Astrocyte (in vitro differentiated cells and primary cell): ENCODE measurements at regions not wholly inside any gene's neighbourhood (a gene's known extent, or its start where the extent isn't known, plus 50 kb on each side); places are given as distances from the start of the nearest gene placed in this dataset.

Experiments used
- DNase-seq: peaks from one replicate; pipeline ENCODE4 v3.0.0-alpha.2; 2010; ENCODE audit warnings: low read depth
- FAIRE-seq: peaks from 2 replicates; lab custom pipeline; 2011; peaks lifted over from hg19 to GRCh38; lab: Jason Lieb, UNC
- H2AFZ ChIP-seq: 2 replicates; pipeline ENCODE4 v1.6.0; 2012; ENCODE audit warnings: low read depth, low read length, inconsistent platforms
- H3K27ac ChIP-seq: 2 replicates; pipeline ENCODE4 v1.5.1; 2011; ENCODE audit warnings: low read depth, low read length, inconsistent platforms
- H3K27me3 ChIP-seq: 2 replicates; pipeline ENCODE4 v1.6.0; 2011; ENCODE audit warnings: low read length, inconsistent platforms; ENCODE audit not compliant: insufficient read depth
- H3K36me3 ChIP-seq: 2 replicates; pipeline ENCODE4 v1.5.1; 2011; ENCODE audit warnings: low read length, inconsistent platforms; ENCODE audit not compliant: insufficient read depth
- H3K4me1 ChIP-seq: 2 replicates; pipeline ENCODE4 v1.5.1; 2011; ENCODE audit warnings: low read length, inconsistent platforms; ENCODE audit not compliant: insufficient read depth
- H3K4me2 ChIP-seq: 2 replicates; pipeline ENCODE4 v1.6.0; 2012; ENCODE audit warnings: low read length, inconsistent platforms
- H3K4me3 ChIP-seq: 2 replicates; pipeline ENCODE4 v1.5.1; 2011; ENCODE audit warnings: low read depth, mild to moderate bottlenecking, low read length, inconsistent platforms; ENCODE audit not compliant: insufficient read depth
- H3K79me2 ChIP-seq: 2 replicates; pipeline ENCODE4 v1.6.0; 2012; ENCODE audit warnings: mild to moderate bottlenecking, low read length, inconsistent platforms; ENCODE audit not compliant: insufficient read depth
- H3K9ac ChIP-seq: 2 replicates; pipeline ENCODE4 v1.6.0; 2012; ENCODE audit warnings: mild to moderate bottlenecking, low read length, inconsistent platforms
- H3K9me3 ChIP-seq: 2 replicates; pipeline ENCODE4 v1.5.1; 2012; ENCODE audit warnings: low read depth, mild to moderate bottlenecking, low read length, inconsistent platforms; ENCODE audit not compliant: insufficient read depth
- H4K20me1 ChIP-seq: 2 replicates; pipeline ENCODE4 v1.6.0; 2012; ENCODE audit warnings: low read length, inconsistent platforms; ENCODE audit not compliant: insufficient read depth
- H3K27ac Mint-ChIP-seq: one replicate; pipeline ENCODE4 v1.8.0; 2021; ENCODE audit warnings: mild to moderate bottlenecking, mixed read lengths; ENCODE audit not compliant: unreplicated experiment
- H3K27me3 Mint-ChIP-seq: one replicate; pipeline ENCODE4 v1.8.0; 2021; ENCODE audit warnings: low read depth, mixed read lengths; ENCODE audit not compliant: unreplicated experiment
- H3K36me3 Mint-ChIP-seq: one replicate; pipeline ENCODE4 v1.8.0; 2021; ENCODE audit warnings: low read depth, mixed read lengths; ENCODE audit not compliant: unreplicated experiment
- H3K4me1 Mint-ChIP-seq: one replicate; pipeline ENCODE4 v1.8.0; 2021; ENCODE audit warnings: low read depth, mixed read lengths; ENCODE audit not compliant: unreplicated experiment
- H3K4me3 Mint-ChIP-seq: one replicate; pipeline ENCODE4 v1.8.0; 2021; ENCODE audit warnings: mild to moderate bottlenecking, moderate library complexity, mixed read lengths; ENCODE audit not compliant: unreplicated experiment
- H3K9me3 Mint-ChIP-seq: one replicate; pipeline ENCODE4 v1.8.0; 2021; ENCODE audit warnings: mild to moderate bottlenecking, mixed read lengths; ENCODE audit not compliant: unreplicated experiment
- EZH2 ChIP-seq: IDR thresholded peaks from 2 replicates; pipeline ENCODE4 v1.6.1; 2012; ENCODE audit warnings: mild to moderate bottlenecking, low read length, inconsistent platforms; ENCODE audit not compliant: insufficient read depth
- TF ChIP-seq, protein P1 (sequence below): IDR thresholded peaks from 2 replicates; pipeline ENCODE4 v1.5.1; 2011; ENCODE audit warnings: low read depth, mild to moderate bottlenecking, inconsistent platforms, low read length, moderate library complexity; ENCODE audit not compliant: insufficient read depth

DNA sequence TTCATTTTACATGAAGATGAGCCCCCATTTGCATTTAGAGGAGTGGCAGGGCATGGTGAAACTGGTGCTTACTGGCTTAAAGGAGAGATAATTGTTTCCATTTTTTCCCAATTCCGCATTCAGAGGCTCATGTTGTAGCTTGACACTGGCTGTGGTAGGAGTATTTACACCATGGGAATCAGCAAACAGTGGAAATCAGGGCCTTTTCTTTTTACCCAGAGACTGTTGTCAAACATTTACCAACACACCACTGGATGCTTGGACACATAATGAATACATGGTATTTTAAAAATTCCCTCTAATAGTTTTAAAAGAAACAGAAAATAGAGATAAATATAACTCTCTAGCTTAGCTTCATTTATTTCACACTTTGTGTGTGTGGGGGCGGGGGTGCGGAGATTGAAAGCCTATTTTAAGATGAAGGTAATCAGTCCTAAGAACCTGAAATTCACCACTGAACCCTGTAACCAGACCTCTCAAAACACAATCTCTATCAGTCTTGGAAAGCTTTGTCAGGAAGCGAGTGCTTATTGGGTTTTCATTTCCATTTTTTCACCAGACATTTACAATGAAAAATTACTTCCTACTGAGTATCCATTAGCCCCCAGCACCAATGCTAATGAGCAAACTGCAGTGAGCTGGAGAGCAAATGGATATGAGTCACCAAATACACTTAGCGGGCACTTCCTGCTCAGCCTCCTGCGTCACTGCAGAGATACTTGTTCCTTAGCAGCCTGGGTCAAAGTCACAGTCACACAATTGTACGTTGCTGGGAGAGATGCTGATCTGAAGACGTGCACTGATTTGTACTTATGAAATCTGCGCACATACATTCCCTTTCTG, 532.0 kb downstream of the BCKDHB start:
- H3K27ac Mint-ChIP-seq, result peak overlapping the region; percentile 88
- peaks cover 17% of the 10 kb centered on the region for H3K4me1 Mint-ChIP-seq
- no peak overlapping the region for H3K4me3 Mint-ChIP-seq

DNA sequence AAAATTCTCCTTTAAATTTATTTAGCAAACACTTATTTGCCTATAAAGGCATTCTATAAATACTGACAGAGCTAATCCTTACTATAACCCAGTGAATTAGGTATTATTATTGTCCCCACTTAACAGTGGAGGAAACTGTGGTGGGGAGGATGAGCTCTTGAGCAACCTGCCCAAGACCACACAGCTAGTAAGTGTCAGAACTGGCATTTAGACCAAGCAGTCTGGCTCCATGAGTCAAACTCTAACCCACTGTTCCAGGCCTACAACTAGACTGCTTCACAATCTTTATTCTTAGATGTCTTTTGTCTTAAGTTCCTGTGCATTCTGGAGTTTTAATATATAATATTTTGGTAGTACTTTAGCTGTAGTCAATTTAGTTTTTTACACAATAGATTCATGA, 530.8 kb downstream of the BCKDHB start:
- H3K27ac Mint-ChIP-seq, result peak overlapping the region; percentile 51
- Histone ChIP-seq H3K9ac (no peak overlapping the region), H3K27ac (peak overlapping the region; percentile 16), H3K9me3 (no peaks in the 10 kb centered on the region), H3K79me2 (no peaks in the 10 kb centered on the region), H3K4me2 (no peak overlapping the region), H3K4me3 (no peak overlapping the region), H3K27me3 (no peaks in the 10 kb centered on the region), H2AFZ (no peak overlapping the region), H3K4me1 (peaks cover 17% of the 10 kb centered on the region), H4K20me1 (no peaks in the 10 kb centered on the region), H3K36me3 (no peaks in the 10 kb centered on the region)
- peak; percentile 66 for FAIRE-seq
- no peak overlapping the region for H3K4me3 Mint-ChIP-seq
- H3K4me1 Mint-ChIP-seq, result peaks cover 17% of the 10 kb centered on the region
- TF ChIP-seq, protein P1, sequence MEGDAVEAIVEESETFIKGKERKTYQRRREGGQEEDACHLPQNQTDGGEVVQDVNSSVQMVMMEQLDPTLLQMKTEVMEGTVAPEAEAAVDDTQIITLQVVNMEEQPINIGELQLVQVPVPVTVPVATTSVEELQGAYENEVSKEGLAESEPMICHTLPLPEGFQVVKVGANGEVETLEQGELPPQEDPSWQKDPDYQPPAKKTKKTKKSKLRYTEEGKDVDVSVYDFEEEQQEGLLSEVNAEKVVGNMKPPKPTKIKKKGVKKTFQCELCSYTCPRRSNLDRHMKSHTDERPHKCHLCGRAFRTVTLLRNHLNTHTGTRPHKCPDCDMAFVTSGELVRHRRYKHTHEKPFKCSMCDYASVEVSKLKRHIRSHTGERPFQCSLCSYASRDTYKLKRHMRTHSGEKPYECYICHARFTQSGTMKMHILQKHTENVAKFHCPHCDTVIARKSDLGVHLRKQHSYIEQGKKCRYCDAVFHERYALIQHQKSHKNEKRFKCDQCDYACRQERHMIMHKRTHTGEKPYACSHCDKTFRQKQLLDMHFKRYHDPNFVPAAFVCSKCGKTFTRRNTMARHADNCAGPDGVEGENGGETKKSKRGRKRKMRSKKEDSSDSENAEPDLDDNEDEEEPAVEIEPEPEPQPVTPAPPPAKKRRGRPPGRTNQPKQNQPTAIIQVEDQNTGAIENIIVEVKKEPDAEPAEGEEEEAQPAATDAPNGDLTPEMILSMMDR, result no peak
- TF ChIP-seq EZH2, result no peak
- peak; percentile 54 for DNase-seq
- H3K9me3 Mint-ChIP-seq, result no peaks in the 10 kb centered on the region
- no peaks in the 10 kb centered on the region for H3K27me3 Mint-ChIP-seq
- H3K36me3 Mint-ChIP-seq, result no peaks in the 10 kb centered on the region

More for the DNA sequence above, 532.0 kb downstream of the BCKDHB start:
- H3K27me3 Mint-ChIP-seq, result no peaks in the 10 kb centered on the region
- H3K9ac ChIP-seq, result peak overlapping the region; percentile 64
- TF ChIP-seq, protein P1, result no peak
- no peak for TF ChIP-seq EZH2
- H2AFZ ChIP-seq, result peak overlapping the region; percentile 35
- H3K9me3 ChIP-seq, result no peaks in the 10 kb centered on the region
- peak overlapping the region; percentile 55 for H3K4me2 ChIP-seq
- peak; percentile 99 for DNase-seq
- no peaks in the 10 kb centered on the region for H3K9me3 Mint-ChIP-seq
- H3K36me3 ChIP-seq, result no peaks in the 10 kb centered on the region
- H3K4me1 ChIP-seq, result peaks cover 17% of the 10 kb centered on the region
- H3K79me2 ChIP-seq, result no peaks in the 10 kb centered on the region
- no peaks in the 10 kb centered on the region for H3K36me3 Mint-ChIP-seq
- H4K20me1 ChIP-seq, result no peaks in the 10 kb centered on the region
- H3K27me3 ChIP-seq, result no peaks in the 10 kb centered on the region
- peak overlapping the region; percentile 2 for H3K4me3 ChIP-seq
- peak overlapping the region; percentile 83 for H3K27ac ChIP-seq
- FAIRE-seq, result peak; percentile 100

DNA sequence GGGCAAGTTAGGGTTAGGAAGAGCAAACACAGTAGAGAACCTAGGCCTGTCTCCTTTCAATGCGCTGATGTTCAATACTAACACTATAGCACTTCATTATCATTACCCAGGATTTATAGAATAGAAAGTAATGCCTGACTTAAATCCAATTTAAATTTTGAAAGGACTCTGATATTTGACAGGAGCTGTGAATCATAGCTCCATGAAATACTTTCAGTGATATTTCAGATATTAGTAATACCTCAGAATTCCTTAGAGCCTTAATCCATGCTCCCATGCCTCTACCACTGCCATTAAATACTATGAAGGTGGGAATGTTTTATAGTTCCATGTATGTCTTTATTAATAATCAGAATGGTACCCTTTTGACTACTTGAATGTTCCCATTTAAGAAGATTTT, 530.2 kb downstream of the BCKDHB start:
- no peaks in the 10 kb centered on the region for H3K27me3 Mint-ChIP-seq
- no peak overlapping the region for H3K27ac Mint-ChIP-seq
- no peaks in the 10 kb centered on the region for H3K9me3 ChIP-seq
- TF ChIP-seq EZH2, result no peak
- TF ChIP-seq, protein P1, result no peak
- peaks cover 14% of the 10 kb centered on the region for H3K4me1 ChIP-seq
- no peak overlapping the region for H3K9ac ChIP-seq
- H3K36me3 Mint-ChIP-seq, result no peaks in the 10 kb centered on the region
- no peak overlapping the region for H2AFZ ChIP-seq
- H3K27me3 ChIP-seq, result no peaks in the 10 kb centered on the region
- no peak overlapping the region for H3K4me3 ChIP-seq
- FAIRE-seq, result no peak
- H3K36me3 ChIP-seq, result no peaks in the 10 kb centered on the region
- peaks cover 17% of the 10 kb centered on the region for H3K4me1 Mint-ChIP-seq
- no peak overlapping the region for H3K4me2 ChIP-seq
- H3K79me2 ChIP-seq, result no peaks in the 10 kb centered on the region
- H3K9me3 Mint-ChIP-seq, result no peaks in the 10 kb centered on the region
- DNase-seq, result peak; percentile 20
- H3K4me3 Mint-ChIP-seq, result no peak overlapping the region
- H4K20me1 ChIP-seq, result no peaks in the 10 kb centered on the region
- no peak overlapping the region for H3K27ac ChIP-seq
